ENCODE measurements at regions not wholly inside any gene's neighbourhood (a gene's known extent, or its start where the extent isn't known, plus 50 kb on each side); places are given as distances from the start of the nearest gene placed in this dataset.
A peak's percentile ranks its signal among the peaks of the same experiment; 100 is the strongest.

DNA sequence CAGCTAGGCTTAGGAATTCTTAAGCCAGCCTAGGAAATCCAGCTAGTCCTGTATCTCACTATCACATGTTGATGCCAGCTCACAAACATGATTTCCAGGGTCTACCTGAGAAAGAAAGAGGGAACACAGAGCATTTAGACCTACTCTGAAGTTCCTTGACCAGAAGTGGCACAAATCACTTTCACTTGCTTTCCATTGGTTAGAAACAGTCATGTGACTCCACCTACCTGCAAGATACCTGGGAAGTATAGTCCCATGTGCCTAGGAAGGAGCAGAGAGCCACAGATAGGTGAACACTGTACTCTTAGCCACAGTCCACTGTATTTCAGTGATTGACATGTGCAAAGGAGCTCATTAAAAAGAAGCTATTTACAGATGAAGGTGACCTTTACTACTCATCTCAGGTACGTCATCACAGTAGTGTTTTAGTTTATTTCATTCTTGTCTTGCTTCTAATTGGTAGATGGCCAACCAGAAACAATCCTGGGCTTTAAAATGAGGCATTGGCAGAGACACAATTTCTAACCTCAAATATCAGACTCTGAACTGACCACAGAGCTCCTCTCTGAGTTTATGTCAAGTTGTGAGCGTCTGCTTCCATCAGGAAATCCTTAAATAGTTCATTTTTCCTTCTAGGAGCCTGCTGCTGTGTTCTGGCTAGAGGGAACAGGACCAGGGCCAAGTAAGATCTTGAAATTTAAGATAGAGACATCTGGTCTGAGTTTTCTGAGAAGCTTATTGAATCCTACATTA lies 340.7 kb downstream of the TLE4 start:
- ATAC-seq, result no peak
- TF ChIP-seq, protein P1, sequence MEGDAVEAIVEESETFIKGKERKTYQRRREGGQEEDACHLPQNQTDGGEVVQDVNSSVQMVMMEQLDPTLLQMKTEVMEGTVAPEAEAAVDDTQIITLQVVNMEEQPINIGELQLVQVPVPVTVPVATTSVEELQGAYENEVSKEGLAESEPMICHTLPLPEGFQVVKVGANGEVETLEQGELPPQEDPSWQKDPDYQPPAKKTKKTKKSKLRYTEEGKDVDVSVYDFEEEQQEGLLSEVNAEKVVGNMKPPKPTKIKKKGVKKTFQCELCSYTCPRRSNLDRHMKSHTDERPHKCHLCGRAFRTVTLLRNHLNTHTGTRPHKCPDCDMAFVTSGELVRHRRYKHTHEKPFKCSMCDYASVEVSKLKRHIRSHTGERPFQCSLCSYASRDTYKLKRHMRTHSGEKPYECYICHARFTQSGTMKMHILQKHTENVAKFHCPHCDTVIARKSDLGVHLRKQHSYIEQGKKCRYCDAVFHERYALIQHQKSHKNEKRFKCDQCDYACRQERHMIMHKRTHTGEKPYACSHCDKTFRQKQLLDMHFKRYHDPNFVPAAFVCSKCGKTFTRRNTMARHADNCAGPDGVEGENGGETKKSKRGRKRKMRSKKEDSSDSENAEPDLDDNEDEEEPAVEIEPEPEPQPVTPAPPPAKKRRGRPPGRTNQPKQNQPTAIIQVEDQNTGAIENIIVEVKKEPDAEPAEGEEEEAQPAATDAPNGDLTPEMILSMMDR (IDR thresholded peaks at IDR 0.05), result no peak
- Histone ChIP-seq H3K4me3 (no peak overlapping the region), H3K4me1 (ENCODE audit: low read depth) (no peaks in the 10 kb centered on the region), H3K36me3 (ENCODE audit: low read depth) (no peaks in the 10 kb centered on the region), H3K9me3 (no peaks in the 10 kb centered on the region)
- DNase-seq, result no peak
- intact Hi-C loops (cut with DNase I, micrococcal nuclease), result no loop called here

DNA sequence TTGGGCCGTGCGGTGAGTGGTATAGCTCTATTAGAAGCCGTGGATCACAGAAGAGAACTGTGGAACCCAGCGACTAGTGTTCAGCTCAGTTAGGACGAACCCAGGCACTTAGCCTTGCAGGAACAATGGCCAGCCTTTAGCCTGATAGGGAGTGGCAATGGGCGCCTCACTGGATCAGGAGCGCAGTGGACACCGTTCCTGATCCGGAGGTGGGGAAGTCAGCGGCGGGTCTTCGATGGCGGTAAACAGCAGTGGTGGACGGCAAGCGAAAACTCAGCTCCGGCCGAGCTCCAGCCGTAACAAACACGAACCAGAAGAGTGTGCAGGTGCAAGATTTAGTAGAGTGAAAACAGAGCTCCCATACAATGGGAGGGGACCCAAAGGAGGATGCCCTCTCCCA lies 340.0 kb downstream of the TLE4 start:
- Histone ChIP-seq H3K4me3 (no peak overlapping the region), H3K36me3 (ENCODE audit: low read depth) (no peaks in the 10 kb centered on the region), H3K9me3 (no peaks in the 10 kb centered on the region), H3K4me1 (ENCODE audit: low read depth) (no peaks in the 10 kb centered on the region)
- peak in 1 of 3 donors; percentile 39 for DNase-seq
- ATAC-seq, result no peak
- intact Hi-C loops (cut with DNase I, micrococcal nuclease), result no loop called here
- TF ChIP-seq, protein P1 (IDR thresholded peaks at IDR 0.05), result no peak

DNA sequence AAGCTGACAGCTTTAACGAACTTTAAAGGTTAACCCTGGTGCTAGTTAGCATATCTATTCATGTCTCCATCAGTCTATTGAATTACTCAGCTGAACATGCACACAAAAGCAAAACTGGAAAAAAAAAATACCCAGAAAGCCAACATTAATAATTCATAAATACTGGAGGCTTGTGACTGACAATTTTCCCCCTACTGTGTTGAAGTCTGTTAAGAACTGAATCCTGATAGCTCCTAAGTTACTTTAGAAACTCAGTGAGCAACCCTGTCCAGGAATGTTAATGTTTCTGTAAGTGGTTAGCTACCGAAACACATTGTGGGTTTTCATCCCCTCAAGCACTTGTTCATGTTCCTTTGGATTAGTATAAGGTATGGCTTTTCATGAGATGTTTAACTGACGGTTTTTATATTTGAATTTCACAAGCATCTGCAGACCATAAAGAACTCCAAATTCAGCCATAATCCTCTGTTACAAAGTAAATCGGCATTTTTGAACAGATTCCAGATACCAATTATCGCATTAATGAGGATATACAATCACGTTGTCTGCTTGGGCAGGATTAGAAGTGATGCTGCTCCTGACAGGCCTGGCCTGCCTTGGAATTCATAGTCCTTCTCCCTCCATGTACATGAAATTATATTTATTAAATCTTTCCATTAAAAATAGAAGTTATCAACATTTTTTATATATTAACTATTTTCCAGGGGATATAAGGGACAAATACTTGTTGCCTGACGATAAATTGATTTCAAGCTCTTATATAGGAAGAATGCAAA lies 331.2 kb downstream of the TLE4 start:
- no peaks in the 10 kb centered on the region for H3K9me3 ChIP-seq
- no peaks in the 10 kb centered on the region for H3K36me3 ChIP-seq (ENCODE audit: low read depth)
- no peak overlapping the region for H3K4me3 ChIP-seq
- intact Hi-C loops (cut with DNase I, micrococcal nuclease), result no loop called here
- H3K4me1 ChIP-seq (ENCODE audit: low read depth), result no peaks in the 10 kb centered on the region
- DNase-seq (no peak), ATAC-seq (no peak)
- TF ChIP-seq, protein P1 (IDR thresholded peaks at IDR 0.05), result no peak

DNA sequence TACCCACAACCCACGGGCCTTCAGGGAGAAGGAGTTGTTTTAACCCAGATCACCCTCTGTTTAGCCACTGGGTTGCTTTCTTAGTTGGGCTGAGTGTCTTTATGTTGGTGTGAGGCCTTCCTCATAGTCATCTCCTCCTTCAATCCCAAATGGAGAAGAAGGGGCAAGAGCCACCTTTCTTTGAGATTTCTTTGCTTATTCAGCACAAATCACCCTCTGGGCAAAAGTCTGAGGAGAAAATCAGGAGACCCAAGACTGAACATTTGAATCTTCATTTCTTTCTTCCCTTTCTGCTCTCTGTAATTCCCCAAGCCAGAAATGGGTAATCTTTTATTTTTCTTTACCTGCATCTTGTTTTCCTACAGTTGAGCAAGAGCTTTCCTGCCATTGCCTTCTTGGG lies 329.0 kb downstream of the TLE4 start:
- intact Hi-C loops (cut with DNase I, micrococcal nuclease), result no loop called here
- no peaks in the 10 kb centered on the region for H3K9me3 ChIP-seq
- no peaks in the 10 kb centered on the region for H3K36me3 ChIP-seq (ENCODE audit: low read depth)
- ATAC-seq (no peak), DNase-seq (no peak)
- TF ChIP-seq, protein P1 (IDR thresholded peaks at IDR 0.05), result no peak
- no peak overlapping the region for H3K4me3 ChIP-seq
- no peaks in the 10 kb centered on the region for H3K4me1 ChIP-seq (ENCODE audit: low read depth)

DNA sequence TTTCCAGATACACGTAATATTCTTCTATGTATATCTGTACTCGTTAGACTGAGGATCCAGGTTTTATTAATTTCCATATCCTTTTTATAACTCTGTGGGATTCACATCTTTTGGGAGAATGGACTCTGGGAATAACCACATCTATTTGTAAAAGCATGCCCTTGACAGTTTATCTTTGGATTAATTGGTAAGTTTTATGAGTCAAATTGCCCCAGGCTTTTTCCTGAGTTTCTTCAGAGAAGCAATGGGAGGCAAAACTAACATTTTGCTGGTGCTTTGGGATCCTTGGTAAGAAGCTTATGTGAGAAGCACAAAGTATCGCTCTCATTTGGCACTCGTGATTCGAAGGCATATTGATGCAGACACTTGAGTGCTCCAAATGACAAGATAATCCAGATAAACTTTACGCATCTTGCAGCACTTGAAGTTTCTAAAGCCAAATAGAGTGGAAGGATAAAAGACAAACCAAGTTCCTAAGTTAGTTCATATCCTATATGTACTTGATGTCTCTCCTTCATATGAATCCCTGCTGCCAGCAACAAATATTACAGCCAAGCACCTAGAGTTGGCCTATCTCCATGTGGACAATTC lies 324.7 kb downstream of the TLE4 start:
- TF ChIP-seq, protein P1 (IDR thresholded peaks at IDR 0.05), result no peak
- Histone ChIP-seq H3K9me3 (no peaks in the 10 kb centered on the region), H3K4me1 (ENCODE audit: low read depth) (no peaks in the 10 kb centered on the region), H3K36me3 (ENCODE audit: low read depth) (no peaks in the 10 kb centered on the region), H3K4me3 (no peak overlapping the region)
- ATAC-seq (no peak), DNase-seq (no peak)
- intact Hi-C loops (cut with DNase I, micrococcal nuclease), result no loop called here
